Astrocyte of the spinal cord (primary cell): ENCODE measurements at regions not wholly inside any gene's neighbourhood (a gene's known extent, or its start where the extent isn't known, plus 50 kb on each side); places are given as distances from the start of the nearest gene placed in this dataset.

Experiments
- DNase-seq: peaks from one replicate; pipeline ENCODE4 v3.0.0; 2011; ENCODE audit warnings: low read depth, low spot score
- H3K4me3 ChIP-seq: 2 replicates; pipeline ENCODE4 v1.5.1; 2011; ENCODE audit warnings: low read depth, mild to moderate bottlenecking, low read length, moderate library complexity
- CTCF ChIP-seq: IDR thresholded peaks from 2 replicates; pipeline ENCODE4 v1.5.1; 2012; ENCODE audit warnings: low read depth, mild to moderate bottlenecking, low read length, inconsistent platforms
- in situ Hi-C: cut with HindIII; loops from 2 replicates; pipeline ENCODE4 v1.10.0; 2017; ENCODE audit warnings: low sequenced_read_pairs

GRCh38 chr14:106507354-106507753 lies 981.0 kb downstream of the TMEM121 start:
- no peak for TF ChIP-seq CTCF
- in situ Hi-C loops, result no loop called here
- no peak for DNase-seq
- no peak overlapping the region for H3K4me3 ChIP-seq

- TF ChIP-seq CTCF, result no peak
- in situ Hi-C loops, result no loop called here
- no peak for DNase-seq
- no peak overlapping the region for H3K4me3 ChIP-seq
Observed at GRCh38 chr14:106508216-106508615, 981.8 kb downstream of the TMEM121 start.

GRCh38 chr14:106509176-106509575 lies 982.8 kb downstream of the TMEM121 start:
- DNase-seq, result no peak
- in situ Hi-C loops, result no loop called here
- no peak for TF ChIP-seq CTCF
- no peak overlapping the region for H3K4me3 ChIP-seq

- in situ Hi-C loops, result no loop called here
- H3K4me3 ChIP-seq, result no peak overlapping the region
- DNase-seq, result no peak
- TF ChIP-seq CTCF, result no peak
Observed at GRCh38 chr14:106509807-106510206, 983.4 kb downstream of the TMEM121 start.

GRCh38 chr14:106511006-106511799 lies 984.8 kb downstream of the TMEM121 start:
- in situ Hi-C loops, result no loop called here
- no peak for TF ChIP-seq CTCF
- DNase-seq, result no peak
- H3K4me3 ChIP-seq, result no peak overlapping the region

- in situ Hi-C loops, result no loop called here
- H3K4me3 ChIP-seq, result no peak overlapping the region
- no peak for TF ChIP-seq CTCF
- no peak for DNase-seq
Observed at GRCh38 chr14:106511800-106512198, 985.4 kb downstream of the TMEM121 start.
